ENCODE measurements at regions not wholly inside any gene's neighbourhood (a gene's known extent, or its start where the extent isn't known, plus 50 kb on each side); places are given as distances from the start of the nearest gene placed in this dataset.
"Not testable (repeated sequence)": the region's sequence is repeated elsewhere in the genome, so short reads cannot be mapped to it uniquely, and the experiment has no call there.

- H3K4me3 ChIP-seq (ENCODE audit: low read length) = no peak overlapping the region
- TF ChIP-seq CTCF (conservative IDR thresholded peaks at IDR 0.05; ENCODE audit: low read length) = no peak
- DNase-seq (ENCODE audit: low read depth) = no peak
These were observed 95.9 kb upstream of the PRR23C start for GRCh38 chr3:139140553-139140952.

- H3K4me3 ChIP-seq (ENCODE audit: low read length); DNase-seq (ENCODE audit: low read depth): not testable (repeated sequence)
These were observed 101.3 kb upstream of the PRR23C start for GRCh38 chr3:139145980-139146379.

GRCh38 chr3:139151530-139151929, 106.8 kb upstream of the PRR23C start:
- no peak overlapping the region for H3K4me3 ChIP-seq (ENCODE audit: low read length)
- TF ChIP-seq CTCF (conservative IDR thresholded peaks at IDR 0.05; ENCODE audit: low read length) = no peak
- no peak for DNase-seq (ENCODE audit: low read depth)

GRCh38 chr3:139153434-139153833, 108.7 kb upstream of the PRR23C start:
- not testable (repeated sequence) for H3K4me3 ChIP-seq (ENCODE audit: low read length); DNase-seq (ENCODE audit: low read depth)

- no peak for DNase-seq (ENCODE audit: low read depth)
- TF ChIP-seq CTCF (conservative IDR thresholded peaks at IDR 0.05; ENCODE audit: low read length) = no peak
- H3K4me3 ChIP-seq (ENCODE audit: low read length) = no peak overlapping the region
These were observed 112.7 kb upstream of the PRR23C start for GRCh38 chr3:139157161-139157932.

GRCh38 chr3:139159356-139159755, 114.7 kb upstream of the PRR23C start:
- H3K4me3 ChIP-seq (ENCODE audit: low read length) = no peak overlapping the region
- TF ChIP-seq CTCF (conservative IDR thresholded peaks at IDR 0.05; ENCODE audit: low read length) = no peak

GRCh38 chr3:139173372-139174108, 128.8 kb upstream of the PRR23C start:
- TF ChIP-seq CTCF (conservative IDR thresholded peaks at IDR 0.05; ENCODE audit: low read length) = no peak
- peak; percentile 44 for DNase-seq (ENCODE audit: low read depth)
- H3K4me3 ChIP-seq (ENCODE audit: low read length) = peak overlapping the region; percentile 44

More at GRCh38 chr3:139159356-139159755, 114.7 kb upstream of the PRR23C start:
- DNase-seq (ENCODE audit: low read depth) = no peak

GRCh38 chr3:139180489-139180888, 135.8 kb upstream of the PRR23C start:
- no peak for DNase-seq (ENCODE audit: low read depth)
- no peak overlapping the region for H3K4me3 ChIP-seq (ENCODE audit: low read length)
- no peak for TF ChIP-seq CTCF (conservative IDR thresholded peaks at IDR 0.05; ENCODE audit: low read length)

All from AG10803 (cell line).